Stimulated activated naive CD4-positive, alpha-beta T cell treated with Interleukin-2 at 50 U/mL for 16 hours (primary cell): ENCODE measurements at regions not wholly inside any gene's neighbourhood (a gene's known extent, or its start where the extent isn't known, plus 50 kb on each side); places are given as distances from the start of the nearest gene placed in this dataset.
"Not testable (repeated sequence)": the region's sequence is repeated elsewhere in the genome, so short reads cannot be mapped to it uniquely, and the experiment has no call there.

Source experiments
- DNase-seq: peaks from one replicate; lab custom pipeline; 2025; lab: John Stamatoyannopoulos, UW

- no peak for DNase-seq
Observed at GRCh38 chr11:69219991-69220390, 64.3 kb downstream of the SMIM38 start.

- no peak for DNase-seq
Observed at GRCh38 chr11:69220561-69221051, 64.9 kb downstream of the SMIM38 start.

- DNase-seq, result no peak
Observed at GRCh38 chr11:69221086-69221485, 65.4 kb downstream of the SMIM38 start.

- DNase-seq, result not testable (repeated sequence)
Observed at GRCh38 chr11:69221636-69222035, 65.9 kb downstream of the SMIM38 start.

GRCh38 chr11:69227271-69227670, 66.7 kb upstream of the MYEOV start:
- no peak for DNase-seq

- DNase-seq, result no peak
Observed at GRCh38 chr11:69229511-69229910, 64.4 kb upstream of the MYEOV start.

GRCh38 chr11:69230856-69231425, 63.0 kb upstream of the MYEOV start:
- DNase-seq, result no peak

GRCh38 chr11:69231466-69232018, 62.4 kb upstream of the MYEOV start:
- DNase-seq, result no peak

GRCh38 chr11:69232821-69233743, 60.9 kb upstream of the MYEOV start:
- no peak for DNase-seq

GRCh38 chr11:69233744-69234570, 60.0 kb upstream of the MYEOV start:
- no peak for DNase-seq

- DNase-seq, result no peak
Observed at GRCh38 chr11:69234740-69235710, 58.9 kb upstream of the MYEOV start.

GRCh38 chr11:69238573-69239351, 55.2 kb upstream of the MYEOV start:
- no peak for DNase-seq

GRCh38 chr11:69239641-69240040, 54.3 kb upstream of the MYEOV start:
- DNase-seq, result no peak

GRCh38 chr11:69240332-69241074, 53.5 kb upstream of the MYEOV start:
- no peak for DNase-seq

- no peak for DNase-seq
Observed at GRCh38 chr11:69241075-69241740, 52.7 kb upstream of the MYEOV start.

GRCh38 chr11:69241844-69242243, 52.1 kb upstream of the MYEOV start:
- DNase-seq, result no peak

GRCh38 chr11:69242266-69242920, 51.6 kb upstream of the MYEOV start:
- no peak for DNase-seq

GRCh38 chr11:69243496-69244200, 50.3 kb upstream of the MYEOV start:
- DNase-seq, result no peak
